ENCODE measurements at regions not wholly inside any gene's neighbourhood (a gene's known extent, or its start where the extent isn't known, plus 50 kb on each side); places are given as distances from the start of the nearest gene placed in this dataset.

DNA sequence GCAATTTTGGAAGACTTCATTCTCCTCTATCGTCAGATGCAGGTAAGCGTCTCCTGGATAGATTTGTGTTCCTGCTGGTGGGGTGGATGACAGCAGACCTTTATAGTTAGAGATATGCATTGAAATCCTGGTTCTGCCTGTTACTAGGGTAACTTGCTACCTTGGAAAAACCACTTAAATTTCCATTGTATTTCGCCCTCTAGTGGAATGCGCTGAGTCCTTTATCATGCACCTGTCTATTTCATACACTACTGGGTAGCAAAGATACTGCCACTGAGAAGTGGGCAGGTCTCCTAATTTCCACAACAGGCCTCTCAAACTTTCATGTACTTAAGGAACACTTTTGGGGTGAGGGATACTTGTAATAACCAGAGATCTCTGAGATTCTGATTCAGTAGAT lies 209.5 kb upstream of the SUCLG2 start:
- peaks cover 9% of the 10 kb centered on the region for H3K27me3 Mint-ChIP-seq
- no peaks in the 10 kb centered on the region for H3K9me3 Mint-ChIP-seq
- H3K27ac Mint-ChIP-seq (ENCODE audit: low read depth) = no peak overlapping the region
- ATAC-seq (replicated peaks; ENCODE audit: extremely low read depth, poor library complexity, severe bottlenecking) (no peak), DNase-seq (ENCODE audit: low spot score in 2 of 2) (no peak)
- no peaks in the 10 kb centered on the region for H3K36me3 Mint-ChIP-seq (ENCODE audit: insufficient read depth)
- H3K4me1 Mint-ChIP-seq = no peaks in the 10 kb centered on the region
- no peak overlapping the region for H3K4me3 Mint-ChIP-seq

DNA sequence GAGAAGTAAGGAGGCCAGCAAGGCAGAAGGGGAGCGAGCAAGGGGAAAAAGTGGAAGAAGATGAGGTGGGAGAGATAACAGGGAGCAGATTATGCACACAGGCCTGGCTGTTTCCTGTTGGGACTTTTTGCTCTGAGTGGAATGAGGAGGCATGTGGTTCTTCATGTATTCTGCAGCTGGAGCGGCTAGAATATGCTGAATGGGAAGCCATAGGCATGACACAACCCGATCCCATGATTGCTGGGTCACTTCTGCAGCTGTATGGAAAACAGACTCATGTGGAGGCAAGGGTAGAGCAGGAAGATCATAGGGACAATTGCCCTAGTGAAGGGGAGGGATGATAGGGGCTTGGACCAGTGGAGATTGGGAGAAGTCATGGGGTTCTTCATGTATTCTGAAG lies 206.0 kb upstream of the SUCLG2 start:
- Mint-ChIP-seq H3K36me3 (ENCODE audit: insufficient read depth) (no peaks in the 10 kb centered on the region), H3K4me1 (no peaks in the 10 kb centered on the region), H3K27me3 (no peaks in the 10 kb centered on the region), H3K27ac (ENCODE audit: low read depth) (no peak overlapping the region), H3K4me3 (no peak overlapping the region), H3K9me3 (no peaks in the 10 kb centered on the region)
- no peak for ATAC-seq (replicated peaks; ENCODE audit: extremely low read depth, poor library complexity, severe bottlenecking)
- DNase-seq (ENCODE audit: low spot score in 2 of 2) = no peak

DNA sequence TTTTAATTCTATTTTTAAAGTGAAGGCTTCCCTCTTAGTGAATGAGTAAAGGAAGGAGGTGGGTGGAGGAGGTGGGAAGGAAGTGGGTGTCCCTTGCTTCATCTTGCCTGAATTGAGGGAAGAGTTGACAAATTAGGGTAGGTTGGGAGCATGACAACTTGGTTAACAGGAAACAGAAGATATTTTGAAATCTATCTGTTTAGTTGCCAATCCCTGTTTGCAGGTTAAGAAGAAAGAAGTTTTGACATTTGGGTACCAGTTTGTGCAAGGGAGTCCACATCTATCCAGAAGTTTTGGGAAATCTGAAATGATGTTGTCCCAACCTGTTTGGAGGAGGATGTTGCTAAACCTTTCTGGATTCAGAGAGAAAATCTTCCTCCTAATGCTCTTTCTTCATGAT lies 204.1 kb upstream of the SUCLG2 start:
- H3K36me3 Mint-ChIP-seq (ENCODE audit: insufficient read depth) = no peaks in the 10 kb centered on the region
- DNase-seq (ENCODE audit: low spot score in 2 of 2) (no peak), ATAC-seq (replicated peaks; ENCODE audit: extremely low read depth, poor library complexity, severe bottlenecking) (no peak)
- no peaks in the 10 kb centered on the region for H3K4me1 Mint-ChIP-seq
- H3K27ac Mint-ChIP-seq (ENCODE audit: low read depth) = no peak overlapping the region
- no peak overlapping the region for H3K4me3 Mint-ChIP-seq
- no peaks in the 10 kb centered on the region for H3K9me3 Mint-ChIP-seq
- peaks cover 19% of the 10 kb centered on the region for H3K27me3 Mint-ChIP-seq

DNA sequence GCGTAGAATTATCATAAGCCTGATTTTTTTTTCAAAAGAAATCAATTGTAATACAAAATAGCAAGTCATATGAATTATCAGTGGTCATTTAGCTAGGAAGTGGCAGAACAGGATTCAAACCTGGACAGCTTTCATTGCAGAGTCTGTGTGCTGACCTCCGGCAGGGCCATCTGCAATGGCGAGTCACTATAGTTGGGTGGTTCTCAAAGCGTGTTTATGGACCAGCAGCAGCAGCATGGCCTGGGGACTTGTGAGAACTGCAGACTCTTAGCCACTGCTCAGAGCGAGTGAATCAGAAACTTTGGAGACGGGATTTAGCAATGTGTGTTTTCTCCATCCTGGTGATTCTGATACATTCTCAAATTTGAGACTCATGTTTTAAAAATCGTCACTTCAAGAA lies 202.3 kb upstream of the SUCLG2 start:
- H3K27ac Mint-ChIP-seq (ENCODE audit: low read depth) = no peak overlapping the region
- no peak overlapping the region for H3K4me3 Mint-ChIP-seq
- ATAC-seq (replicated peaks; ENCODE audit: extremely low read depth, poor library complexity, severe bottlenecking) (no peak), DNase-seq (ENCODE audit: low spot score in 2 of 2) (no peak)
- peaks cover 35% of the 10 kb centered on the region for H3K27me3 Mint-ChIP-seq
- no peaks in the 10 kb centered on the region for H3K9me3 Mint-ChIP-seq
- H3K36me3 Mint-ChIP-seq (ENCODE audit: insufficient read depth) = no peaks in the 10 kb centered on the region
- no peaks in the 10 kb centered on the region for H3K4me1 Mint-ChIP-seq

DNA sequence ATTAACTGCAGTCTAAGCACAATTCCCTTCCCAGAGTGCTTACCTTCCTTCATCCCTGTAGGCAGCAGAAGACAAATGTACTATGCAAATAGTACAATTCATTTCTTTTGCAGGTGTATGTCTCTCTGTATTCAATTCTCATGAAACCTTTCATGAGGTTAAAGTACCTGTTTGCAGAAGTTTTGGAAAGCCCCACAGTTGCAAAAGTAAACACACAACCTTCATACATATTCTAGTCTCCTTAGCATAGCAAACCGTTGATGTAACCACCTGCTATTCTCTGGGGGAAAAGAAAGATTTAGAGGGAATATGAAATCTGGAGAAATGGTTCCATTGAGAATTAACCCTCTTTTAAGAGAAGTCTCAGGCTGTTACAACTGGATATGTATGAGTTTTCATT lies 200.3 kb upstream of the SUCLG2 start:
- H3K36me3 Mint-ChIP-seq (ENCODE audit: insufficient read depth) = no peaks in the 10 kb centered on the region
- DNase-seq (ENCODE audit: low spot score in 2 of 2) (no peak), ATAC-seq (replicated peaks; ENCODE audit: extremely low read depth, poor library complexity, severe bottlenecking) (no peak)
- H3K4me1 Mint-ChIP-seq = no peaks in the 10 kb centered on the region
- no peaks in the 10 kb centered on the region for H3K9me3 Mint-ChIP-seq
- no peak overlapping the region for H3K4me3 Mint-ChIP-seq
- peaks cover 40% of the 10 kb centered on the region for H3K27me3 Mint-ChIP-seq
- H3K27ac Mint-ChIP-seq (ENCODE audit: low read depth) = no peak overlapping the region

DNA sequence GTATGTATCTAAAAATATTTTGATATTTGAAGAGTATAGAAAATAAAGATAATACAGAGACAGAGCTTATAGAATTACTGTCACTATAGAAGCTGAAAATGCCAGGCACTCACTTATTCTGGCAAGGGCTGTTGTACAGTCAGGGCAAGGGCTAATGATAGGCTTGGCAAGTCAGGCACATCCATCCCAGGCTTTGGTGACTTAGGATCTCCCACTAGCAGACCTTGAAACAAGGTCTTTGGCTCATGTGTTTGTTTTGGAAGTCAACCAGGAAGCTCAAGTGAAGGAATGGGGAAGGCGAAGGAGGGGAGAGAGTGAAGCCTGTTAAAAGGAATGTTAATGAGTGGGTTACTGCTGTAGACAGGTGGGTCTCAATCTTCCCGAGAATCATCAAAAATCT lies 199.1 kb upstream of the SUCLG2 start:
- Mint-ChIP-seq H3K4me3 (no peak overlapping the region), H3K27ac (ENCODE audit: low read depth) (no peak overlapping the region), H3K9me3 (no peaks in the 10 kb centered on the region), H3K36me3 (ENCODE audit: insufficient read depth) (no peaks in the 10 kb centered on the region), H3K4me1 (no peaks in the 10 kb centered on the region), H3K27me3 (peaks cover 40% of the 10 kb centered on the region)
- ATAC-seq (replicated peaks; ENCODE audit: extremely low read depth, poor library complexity, severe bottlenecking) = no peak
- DNase-seq (ENCODE audit: low spot score in 2 of 2) = no peak

DNA sequence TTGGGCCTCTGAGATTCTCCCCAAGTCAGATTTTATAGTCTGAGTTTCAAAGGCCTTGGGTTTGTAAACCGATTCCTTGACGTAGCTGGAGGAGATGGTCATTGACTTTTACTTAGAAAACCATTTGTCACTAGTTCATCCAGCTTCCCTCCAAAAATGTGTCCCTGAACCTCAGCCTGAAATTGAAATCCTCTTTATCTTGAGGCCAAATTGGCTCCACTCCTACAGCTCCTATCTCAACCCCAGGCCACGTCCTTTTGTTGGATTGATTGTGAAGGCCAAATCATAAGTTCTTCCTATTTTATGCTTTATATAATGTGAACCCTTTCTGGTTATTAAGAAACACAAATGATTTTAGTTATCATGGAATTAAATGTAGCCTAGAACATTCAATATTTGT lies 193.9 kb upstream of the SUCLG2 start:
- H3K36me3 Mint-ChIP-seq (ENCODE audit: insufficient read depth) = no peaks in the 10 kb centered on the region
- no peak overlapping the region for H3K27ac Mint-ChIP-seq (ENCODE audit: low read depth)
- peaks cover 25% of the 10 kb centered on the region for H3K27me3 Mint-ChIP-seq
- ATAC-seq (replicated peaks; ENCODE audit: extremely low read depth, poor library complexity, severe bottlenecking) (no peak), DNase-seq (ENCODE audit: low spot score in 2 of 2) (no peak)
- no peaks in the 10 kb centered on the region for H3K9me3 Mint-ChIP-seq
- H3K4me3 Mint-ChIP-seq = no peak overlapping the region
- no peaks in the 10 kb centered on the region for H3K4me1 Mint-ChIP-seq

DNA sequence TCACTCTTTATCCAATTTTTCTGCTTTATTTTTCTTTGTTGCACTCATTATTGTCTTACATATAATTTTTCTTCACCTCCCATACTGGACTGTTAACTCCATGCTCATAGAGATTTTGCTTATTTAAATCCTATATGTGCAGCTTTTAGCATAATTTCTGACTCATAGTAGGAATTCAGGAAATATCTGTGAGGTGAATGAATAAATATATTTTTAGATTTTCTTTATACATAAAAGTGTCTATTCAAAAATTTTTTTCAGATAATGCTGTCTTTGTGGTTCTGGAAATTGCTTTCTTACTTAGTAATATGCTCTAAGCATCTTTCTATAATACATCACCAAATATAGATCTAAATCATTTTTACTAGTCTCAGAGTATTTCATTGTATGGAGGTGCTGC lies 191.8 kb upstream of the SUCLG2 start:
- Mint-ChIP-seq H3K27me3 (peaks cover 15% of the 10 kb centered on the region), H3K9me3 (no peaks in the 10 kb centered on the region), H3K4me3 (no peak overlapping the region), H3K36me3 (ENCODE audit: insufficient read depth) (no peaks in the 10 kb centered on the region), H3K4me1 (no peaks in the 10 kb centered on the region), H3K27ac (ENCODE audit: low read depth) (no peak overlapping the region)
- ATAC-seq (replicated peaks; ENCODE audit: extremely low read depth, poor library complexity, severe bottlenecking) (no peak), DNase-seq (ENCODE audit: low spot score in 2 of 2) (no peak)

DNA sequence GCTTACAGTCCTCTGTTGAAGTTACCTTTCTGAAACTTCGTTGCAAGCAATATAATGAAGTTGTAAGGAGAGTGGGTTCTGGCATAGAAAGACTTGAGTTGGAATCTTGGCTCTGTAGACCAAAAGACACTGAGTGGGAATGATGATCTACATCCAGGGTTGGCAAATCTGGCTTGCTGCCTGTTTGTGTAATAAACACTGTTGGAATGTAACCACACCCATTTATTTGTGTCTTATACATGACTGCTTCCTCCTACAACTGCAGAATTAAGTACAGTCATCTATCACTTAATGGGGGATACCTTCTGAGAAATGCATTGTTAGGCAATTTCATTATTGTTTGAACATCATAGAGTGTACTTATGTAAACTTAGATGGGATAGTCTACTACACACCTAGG lies 178.4 kb upstream of the SUCLG2 start:
- Mint-ChIP-seq H3K9me3 (peaks cover 4% of the 10 kb centered on the region), H3K27ac (ENCODE audit: low read depth) (no peak overlapping the region), H3K36me3 (ENCODE audit: insufficient read depth) (no peaks in the 10 kb centered on the region), H3K4me3 (no peak overlapping the region), H3K27me3 (peaks cover 37% of the 10 kb centered on the region), H3K4me1 (no peaks in the 10 kb centered on the region)
- no peak for DNase-seq (ENCODE audit: low spot score in 2 of 2)
- ATAC-seq (replicated peaks; ENCODE audit: extremely low read depth, poor library complexity, severe bottlenecking) = no peak

DNA sequence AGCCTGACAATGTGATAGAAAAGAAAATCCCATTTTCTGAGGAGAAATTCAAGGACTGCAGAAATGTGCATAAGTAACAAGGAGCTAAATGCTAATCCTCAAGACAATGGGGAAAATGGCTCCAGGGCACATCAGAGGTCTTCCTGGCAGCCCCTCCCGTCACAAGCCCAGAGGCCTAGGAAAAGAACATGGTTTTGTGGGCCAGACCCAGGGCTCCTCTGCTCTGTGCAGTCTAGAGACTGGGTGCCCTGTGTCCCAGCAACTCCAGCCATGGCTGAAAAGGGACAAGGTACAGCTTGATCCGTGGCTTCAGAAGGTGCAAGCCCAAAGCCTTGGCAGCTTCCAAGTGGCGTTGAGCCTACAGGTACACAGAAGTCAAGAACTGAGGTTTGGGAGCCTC lies 176.8 kb upstream of the SUCLG2 start:
- ATAC-seq (replicated peaks; ENCODE audit: extremely low read depth, poor library complexity, severe bottlenecking) = no peak

DNA sequence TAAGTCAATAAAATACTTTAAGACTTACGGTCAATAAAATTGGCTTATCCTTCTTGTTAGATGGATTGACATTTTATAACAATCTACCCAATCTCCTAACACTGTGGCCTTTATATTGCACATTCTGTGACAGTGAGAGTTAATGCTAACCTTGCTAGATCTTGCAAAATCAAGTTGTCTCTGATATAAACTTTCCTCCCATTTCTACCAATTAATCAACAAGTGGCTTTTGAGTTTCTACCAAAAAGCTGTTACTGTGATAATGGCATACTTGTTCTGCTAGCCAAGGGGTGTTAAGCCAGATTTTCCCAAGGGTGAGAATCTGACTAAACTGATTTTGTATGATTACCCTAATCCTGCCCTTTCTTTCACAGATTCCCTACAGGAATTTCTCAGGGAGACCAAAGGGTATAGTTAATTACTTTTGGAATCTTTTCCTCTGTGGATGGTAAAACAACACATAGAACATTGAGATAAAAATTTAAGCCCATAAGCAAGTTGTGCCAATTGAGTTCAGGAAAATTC lies 174.1 kb upstream of the SUCLG2 start:
- ATAC-seq (replicated peaks; ENCODE audit: extremely low read depth, poor library complexity, severe bottlenecking) (no peak), DNase-seq (ENCODE audit: low spot score in 2 of 2) (no peak)
- no peaks in the 10 kb centered on the region for H3K9me3 Mint-ChIP-seq
- H3K27me3 Mint-ChIP-seq = peaks cover 30% of the 10 kb centered on the region
- H3K36me3 Mint-ChIP-seq (ENCODE audit: insufficient read depth) = no peaks in the 10 kb centered on the region
- H3K27ac Mint-ChIP-seq (ENCODE audit: low read depth) = no peak overlapping the region
- H3K4me3 Mint-ChIP-seq = no peak overlapping the region
- H3K4me1 Mint-ChIP-seq = no peaks in the 10 kb centered on the region

More for the DNA sequence above, 176.8 kb upstream of the SUCLG2 start:
- Mint-ChIP-seq H3K9me3 (peaks cover 4% of the 10 kb centered on the region), H3K27ac (ENCODE audit: low read depth) (no peak overlapping the region), H3K36me3 (ENCODE audit: insufficient read depth) (no peaks in the 10 kb centered on the region), H3K4me3 (no peak overlapping the region), H3K27me3 (peaks cover 37% of the 10 kb centered on the region), H3K4me1 (no peaks in the 10 kb centered on the region)
- DNase-seq (ENCODE audit: low spot score in 2 of 2) = no peak

DNA sequence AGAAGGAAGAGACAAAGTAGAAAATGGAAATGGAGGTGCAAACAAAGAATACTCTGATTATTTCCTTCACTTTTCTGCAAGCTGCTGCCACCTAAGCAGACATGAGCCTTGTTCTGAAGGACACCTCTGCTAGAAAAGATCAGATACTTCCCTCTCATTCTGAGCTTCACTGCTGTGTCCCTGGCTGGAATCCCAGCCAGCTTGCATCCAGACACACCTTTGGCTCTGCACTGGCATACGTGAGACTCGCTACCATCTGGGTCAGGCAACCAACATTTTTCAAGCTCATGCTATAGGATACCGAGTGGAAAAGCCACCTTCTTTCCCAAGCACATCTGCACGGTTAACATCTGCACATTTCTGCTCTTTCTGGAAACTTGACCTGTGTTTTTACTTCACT lies 166.7 kb upstream of the SUCLG2 start:
- Mint-ChIP-seq H3K27me3 (no peaks in the 10 kb centered on the region), H3K4me1 (no peaks in the 10 kb centered on the region), H3K4me3 (no peak overlapping the region), H3K9me3 (no peaks in the 10 kb centered on the region), H3K27ac (ENCODE audit: low read depth) (no peak overlapping the region), H3K36me3 (ENCODE audit: insufficient read depth) (no peaks in the 10 kb centered on the region)
- DNase-seq (ENCODE audit: low spot score in 2 of 2) (no peak), ATAC-seq (replicated peaks; ENCODE audit: extremely low read depth, poor library complexity, severe bottlenecking) (no peak)

DNA sequence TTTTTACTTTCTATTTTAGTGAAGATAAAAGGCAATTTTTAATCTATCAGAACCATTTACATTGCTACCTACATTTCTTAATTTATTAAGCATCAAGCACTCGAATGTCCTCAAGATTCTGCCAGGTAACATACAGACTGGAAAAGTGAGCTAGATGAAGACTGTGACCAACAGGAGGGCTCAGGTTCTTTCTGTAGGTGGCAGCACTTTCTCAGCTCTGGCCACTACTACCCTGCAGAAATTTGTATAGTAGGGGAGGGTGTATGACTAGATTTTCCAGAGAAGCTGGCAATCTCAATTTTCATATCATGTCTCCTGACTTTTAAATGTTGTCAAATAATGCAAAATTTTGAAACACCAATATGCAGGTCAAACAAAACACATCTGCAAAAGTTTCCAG lies 165.0 kb upstream of the SUCLG2 start:
- H3K4me3 Mint-ChIP-seq = no peak overlapping the region
- H3K27ac Mint-ChIP-seq (ENCODE audit: low read depth) = no peak overlapping the region
- no peak for ATAC-seq (replicated peaks; ENCODE audit: extremely low read depth, poor library complexity, severe bottlenecking)
- H3K27me3 Mint-ChIP-seq = no peaks in the 10 kb centered on the region
- H3K4me1 Mint-ChIP-seq = no peaks in the 10 kb centered on the region
- no peaks in the 10 kb centered on the region for H3K36me3 Mint-ChIP-seq (ENCODE audit: insufficient read depth)
- no peaks in the 10 kb centered on the region for H3K9me3 Mint-ChIP-seq
- no peak for DNase-seq (ENCODE audit: low spot score in 2 of 2)

DNA sequence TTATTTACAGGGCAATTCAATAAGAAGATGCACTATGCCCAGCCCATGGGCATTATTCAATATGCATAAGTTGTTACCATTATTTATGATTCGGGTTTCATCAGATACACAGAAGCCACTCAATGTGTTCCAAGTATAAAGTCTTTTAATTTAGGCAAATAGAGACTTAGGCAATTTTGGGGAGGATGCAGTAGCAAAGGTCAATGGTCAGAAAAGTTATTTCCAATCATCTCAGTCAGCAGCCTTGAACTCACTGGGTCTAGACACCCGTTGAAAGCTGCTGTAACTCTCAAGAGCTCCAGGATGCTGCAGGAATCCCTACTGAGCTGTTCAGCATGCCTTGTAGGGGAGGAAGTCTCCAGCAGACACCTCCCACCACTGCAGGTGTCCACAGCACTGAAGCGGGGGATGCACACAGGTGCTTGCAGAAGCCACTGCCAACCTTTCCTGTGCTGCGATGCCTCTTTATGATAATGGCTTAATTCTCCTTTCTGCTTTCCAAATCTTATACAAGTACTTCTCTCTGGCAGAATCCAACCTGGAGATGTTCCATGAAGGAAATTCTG lies 155.0 kb upstream of the SUCLG2 start:
- no peak overlapping the region for H3K27ac Mint-ChIP-seq (ENCODE audit: low read depth)
- DNase-seq (ENCODE audit: low spot score in 2 of 2) = no peak
- H3K4me3 Mint-ChIP-seq = no peak overlapping the region
- no peaks in the 10 kb centered on the region for H3K4me1 Mint-ChIP-seq
- H3K36me3 Mint-ChIP-seq (ENCODE audit: insufficient read depth) = peaks cover 2% of the 10 kb centered on the region
- no peaks in the 10 kb centered on the region for H3K9me3 Mint-ChIP-seq
- no peak for ATAC-seq (replicated peaks; ENCODE audit: extremely low read depth, poor library complexity, severe bottlenecking)
- peaks cover 28% of the 10 kb centered on the region for H3K27me3 Mint-ChIP-seq

Measured in central memory CD8-positive, alpha-beta T cell (primary cell).